ENCODE measurements at regions not wholly inside any gene's neighbourhood (a gene's known extent, or its start where the extent isn't known, plus 50 kb on each side); places are given as distances from the start of the nearest gene placed in this dataset.

- TF ChIP-seq CTCF (IDR thresholded peaks at IDR 0.05) (no peak), POLR2AphosphoS5 (IDR thresholded peaks at IDR 0.05; ENCODE audit: low read depth, low read length) (no peak), TCF7L2 (IDR thresholded peaks at IDR 0.05; ENCODE audit: low read depth, low read length) (no peak)
These were observed 89.2 kb downstream of the CXCL12 start for GRCh38 chr10:44295644-44296241.
